ENCODE measurements at regions not wholly inside any gene's neighbourhood (a gene's known extent, or its start where the extent isn't known, plus 50 kb on each side); places are given as distances from the start of the nearest gene placed in this dataset.

- H3F3A ChIP-seq (ENCODE audit: low read depth) = no peaks in the 10 kb centered on the region
- TF ChIP-seq EZH2phosphoT487 (IDR thresholded peaks at IDR 0.05; ENCODE audit: borderline replicate concordance) (no peak), CTCF (conservative IDR thresholded peaks at IDR 0.05; ENCODE audit: low read length) (peak; percentile 44)
- no peaks in the 10 kb centered on the region for H3K9me3 ChIP-seq (ENCODE audit: insufficient read depth, low read depth, low read length)
- H3K4me3 ChIP-seq (ENCODE audit: low read length, poor library complexity, severe bottlenecking) = no peak overlapping the region
- H2AFZ ChIP-seq (ENCODE audit: low read length) = no peak overlapping the region
- no peaks in the 10 kb centered on the region for H3K36me3 ChIP-seq (ENCODE audit: insufficient read depth, low read length)
- no peaks in the 10 kb centered on the region for H4K20me1 ChIP-seq (ENCODE audit: insufficient read depth, low read length, poor library complexity, severe bottlenecking)
- H3K4me1 ChIP-seq (ENCODE audit: insufficient read depth, low read length, poor library complexity, severe bottlenecking) = no peaks in the 10 kb centered on the region
- no peak overlapping the region for H3K4me2 ChIP-seq (ENCODE audit: low read depth, low read length, poor library complexity, severe bottlenecking)
- H3K79me2 ChIP-seq (ENCODE audit: insufficient read depth, low read length) = no peaks in the 10 kb centered on the region
- H3K27me3 ChIP-seq (ENCODE audit: insufficient read depth, low read length, poor library complexity, severe bottlenecking) = no peaks in the 10 kb centered on the region
- no peak overlapping the region for H3K9ac ChIP-seq (ENCODE audit: low read depth, low read length, poor library complexity, severe bottlenecking)
- no peaks in the 10 kb centered on the region for H3K9me2 ChIP-seq (replicated peaks; ENCODE audit: low read depth, low read length)
These were observed 587.5 kb downstream of the SOX5 start for GRCh38 chr12:23361971-23362370.

DNA sequence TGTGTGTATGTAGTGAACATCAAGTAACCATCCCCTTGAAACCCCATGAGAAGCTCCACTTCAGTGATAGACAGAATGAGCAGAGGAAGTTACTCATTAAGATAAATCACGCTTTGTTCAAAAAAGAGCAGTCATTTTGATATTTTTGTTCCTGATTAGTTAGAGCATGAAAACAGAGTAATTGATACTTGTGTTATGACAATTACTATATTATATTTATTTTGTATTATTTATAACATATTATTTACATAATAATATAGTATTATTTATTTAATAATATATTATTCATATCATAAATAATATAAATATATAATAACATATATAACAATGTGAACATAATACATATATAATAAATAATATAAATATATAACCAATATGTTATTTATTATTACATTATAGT, 580.9 kb downstream of the SOX5 start:
- Histone ChIP-seq H3K36me3 (ENCODE audit: insufficient read depth, low read length) (no peaks in the 10 kb centered on the region), H4K20me1 (ENCODE audit: insufficient read depth, low read length, poor library complexity, severe bottlenecking) (no peaks in the 10 kb centered on the region), H3K4me2 (ENCODE audit: low read depth, low read length, poor library complexity, severe bottlenecking) (no peak overlapping the region), H3K4me3 (ENCODE audit: low read length, poor library complexity, severe bottlenecking) (no peak overlapping the region), H2AFZ (ENCODE audit: low read length) (no peak overlapping the region), H3F3A (ENCODE audit: low read depth) (no peaks in the 10 kb centered on the region), H3K27me3 (ENCODE audit: insufficient read depth, low read length, poor library complexity, severe bottlenecking) (no peaks in the 10 kb centered on the region), H3K9ac (ENCODE audit: low read depth, low read length, poor library complexity, severe bottlenecking) (no peak overlapping the region), H3K9me2 (replicated peaks; ENCODE audit: low read depth, low read length) (no peaks in the 10 kb centered on the region), H3K4me1 (ENCODE audit: insufficient read depth, low read length, poor library complexity, severe bottlenecking) (no peaks in the 10 kb centered on the region), H3K79me2 (ENCODE audit: insufficient read depth, low read length) (no peaks in the 10 kb centered on the region), H3K9me3 (ENCODE audit: insufficient read depth, low read depth, low read length) (no peaks in the 10 kb centered on the region)
- TF ChIP-seq EZH2phosphoT487 (IDR thresholded peaks at IDR 0.05; ENCODE audit: borderline replicate concordance) (no peak), CTCF (conservative IDR thresholded peaks at IDR 0.05; ENCODE audit: low read length) (no peak)

GRCh38 chr12:23375621-23376020, 573.8 kb downstream of the SOX5 start:
- H3K79me2 ChIP-seq (ENCODE audit: insufficient read depth, low read length) = no peaks in the 10 kb centered on the region
- H3K4me3 ChIP-seq (ENCODE audit: low read length, poor library complexity, severe bottlenecking) = no peak overlapping the region
- no peaks in the 10 kb centered on the region for H3K9me2 ChIP-seq (replicated peaks; ENCODE audit: low read depth, low read length)
- H3K4me1 ChIP-seq (ENCODE audit: insufficient read depth, low read length, poor library complexity, severe bottlenecking) = no peaks in the 10 kb centered on the region
- H3K4me2 ChIP-seq (ENCODE audit: low read depth, low read length, poor library complexity, severe bottlenecking) = no peak overlapping the region
- H3F3A ChIP-seq (ENCODE audit: low read depth) = no peaks in the 10 kb centered on the region
- no peaks in the 10 kb centered on the region; the same call in 1 of the 2 replicates for H3K9me3 ChIP-seq (ENCODE audit: insufficient read depth, low read depth, low read length)
- H2AFZ ChIP-seq (ENCODE audit: low read length) = no peak overlapping the region
- TF ChIP-seq EZH2phosphoT487 (IDR thresholded peaks at IDR 0.05; ENCODE audit: borderline replicate concordance) (no peak), CTCF (conservative IDR thresholded peaks at IDR 0.05; ENCODE audit: low read length) (no peak)
- H3K9ac ChIP-seq (ENCODE audit: low read depth, low read length, poor library complexity, severe bottlenecking) = no peak overlapping the region
- no peaks in the 10 kb centered on the region for H3K36me3 ChIP-seq (ENCODE audit: insufficient read depth, low read length)
- H3K27me3 ChIP-seq (ENCODE audit: insufficient read depth, low read length, poor library complexity, severe bottlenecking) = no peaks in the 10 kb centered on the region
- no peaks in the 10 kb centered on the region for H4K20me1 ChIP-seq (ENCODE audit: insufficient read depth, low read length, poor library complexity, severe bottlenecking)

Measured in Loucy (cell line).